CD4-positive, alpha-beta T cell (primary cell): ENCODE measurements at regions not wholly inside any gene's neighbourhood (a gene's known extent, or its start where the extent isn't known, plus 50 kb on each side); places are given as distances from the start of the nearest gene placed in this dataset.

ENCODE experiments used
- ATAC-seq: fragments of 200-7000 bp; cut with Tn5 transposase; one replicate; pipeline ENCODE4 v1.10.0; 2022; ENCODE audit warnings: mild to moderate bottlenecking; ENCODE audit not compliant: poor library complexity
- CTCF ChIA-PET: fragments of 350-600 bp; sonication (Branson Sonifier 250); formaldehyde crosslinking; loops from one replicate; lab custom pipeline; 2021; ENCODE audit warnings: antibody characterized with exemption, inconsistent platforms; lab: Charles Lee
- POLR2A ChIA-PET: fragments of 350-600 bp; sonication (Branson Sonifier 250); formaldehyde crosslinking; loops from one replicate; lab custom pipeline; 2021; ENCODE audit warnings: antibody characterized with exemption, inconsistent platforms; lab: Charles Lee
- DNase-seq, 14 experiments: peaks; one replicate each; pipeline ENCODE4 v3.0.0-alpha.2; 2013 to 2020; ENCODE audit warnings: mixed read lengths in 2 of 14
- H3K27ac ChIP-seq, 2 donors: one replicate each; pipeline versions ENCODE4 v1.5.1 to v1.7.0; 2013; ENCODE audit warnings: low read length in 2 of 2, low read depth in 1 of 2, mild to moderate bottlenecking in 1 of 2
- H3K27me3 ChIP-seq, 2 experiments: 1 replicate in 1 of 2; 2 replicates in 1 of 2; pipeline versions ENCODE4 v1.6.1 to v1.7.0; 2013; ENCODE audit warnings: low read length in 2 of 2, control low read depth in 1 of 2, mild to moderate bottlenecking in 1 of 2, moderate library complexity in 1 of 2; ENCODE audit not compliant: insufficient read depth in 2 of 2, control insufficient read depth in 1 of 2
- H3K36me3 ChIP-seq: one replicate; pipeline ENCODE4 v1.6.1; 2013; ENCODE audit warnings: low read length, control low read depth; ENCODE audit not compliant: insufficient read depth
- H3K4me1 ChIP-seq: one replicate; pipeline ENCODE4 v1.6.1; 2013; ENCODE audit warnings: low read length, control low read depth; ENCODE audit not compliant: insufficient read depth
- H3K4me3 ChIP-seq: one replicate; pipeline ENCODE4 v1.5.1; 2013; ENCODE audit warnings: mild to moderate bottlenecking, low read length, moderate library complexity
- H3K9me3 ChIP-seq, 2 experiments: 1 replicate in 1 of 2; 2 replicates in 1 of 2; pipeline versions ENCODE4 v1.6.1 to v1.7.0; 2013; ENCODE audit warnings: low read length in 2 of 2, mild to moderate bottlenecking in 2 of 2, control low read depth in 1 of 2, moderate library complexity in 1 of 2; ENCODE audit not compliant: control insufficient read depth in 1 of 2, insufficient read depth in 1 of 2
- H3K27ac Mint-ChIP-seq: one replicate; pipeline ENCODE4 v1.8.0; 2020; ENCODE audit warnings: mixed read lengths
- H3K27me3 Mint-ChIP-seq: one replicate; pipeline ENCODE4 v1.8.0; 2021; ENCODE audit warnings: mixed read lengths
- H3K36me3 Mint-ChIP-seq: one replicate; pipeline ENCODE4 v1.8.0; 2021; ENCODE audit warnings: low read depth, mixed read lengths
- H3K4me1 Mint-ChIP-seq: one replicate; pipeline ENCODE4 v1.8.0; 2021; ENCODE audit warnings: low read depth, mixed read lengths
- H3K4me3 Mint-ChIP-seq: one replicate; pipeline ENCODE4 v1.8.0; 2020; ENCODE audit warnings: mild to moderate bottlenecking, mixed read lengths
- H3K9me3 Mint-ChIP-seq: one replicate; pipeline ENCODE4 v1.8.0; 2020; ENCODE audit warnings: mixed read lengths
- CTCF ChIP-seq: fragments of 200-600 bp; IDR thresholded peaks from one replicate; pipeline ENCODE4 v1.8.0; 2022; ENCODE audit warnings: antibody characterized with exemption, mild to moderate bottlenecking
- intact Hi-C, 2 experiments: fragments of 100-400 bp; cut with DNase I in 1 of 2; cut with micrococcal nuclease in 1 of 2; formaldehyde crosslinking; loops; one replicate each; pipeline versions ENCODE4 v1.15.1 to v1.9.0; 2023 to 2025; cut with DNase I, micrococcal nuclease

GRCh38 chr2:844715-845114 is 105.9 kb upstream of the SNTG2 start:
- no peak overlapping the region for H3K27ac ChIP-seq
- Mint-ChIP-seq H3K4me3 (no peak overlapping the region), H3K4me1 (no peaks in the 10 kb centered on the region), H3K27ac (no peak overlapping the region), H3K9me3 (no peaks in the 10 kb centered on the region), H3K27me3 (peaks cover 14% of the 10 kb centered on the region), H3K36me3 (no peaks in the 10 kb centered on the region)
- H3K36me3 ChIP-seq, result no peaks in the 10 kb centered on the region
- no peaks in the 10 kb centered on the region for H3K4me1 ChIP-seq
- no peak overlapping the region for H3K4me3 ChIP-seq
- intact Hi-C loops, result no loop called here
- H3K9me3 ChIP-seq, result peaks cover 0 to 12% of the 10 kb centered on the region in 2 experiments
- CTCF ChIA-PET, result no interaction called here
- DNase-seq (no peak), ATAC-seq (no peak)
- no peaks in the 10 kb centered on the region for H3K27me3 ChIP-seq
- POLR2A ChIA-PET, result no interaction called here
- TF ChIP-seq CTCF, result no peak

GRCh38 chr2:842151-842803 is 108.4 kb upstream of the SNTG2 start:
- CTCF ChIA-PET, result no interaction called here
- Histone ChIP-seq H3K4me1 (no peaks in the 10 kb centered on the region), H3K27me3 (peaks cover 0 to under 1% of the 10 kb centered on the region in 2 experiments), H3K36me3 (no peaks in the 10 kb centered on the region), H3K27ac (no peak overlapping the region), H3K4me3 (no peak overlapping the region), H3K9me3 (peaks cover 0 to 9% of the 10 kb centered on the region in 2 experiments)
- Mint-ChIP-seq H3K27ac (no peak overlapping the region), H3K4me3 (no peak overlapping the region), H3K27me3 (peaks cover 34% of the 10 kb centered on the region), H3K4me1 (no peaks in the 10 kb centered on the region), H3K36me3 (no peaks in the 10 kb centered on the region), H3K9me3 (no peaks in the 10 kb centered on the region)
- POLR2A ChIA-PET, result no interaction called here
- TF ChIP-seq CTCF, result no peak
- DNase-seq (no peak), ATAC-seq (no peak)
- intact Hi-C loops, result no loop called here

- Histone ChIP-seq H3K4me3 (no peak overlapping the region), H3K27ac (no peak overlapping the region), H3K36me3 (no peaks in the 10 kb centered on the region), H3K27me3 (peaks cover 0 to 11% of the 10 kb centered on the region in 2 experiments), H3K4me1 (no peaks in the 10 kb centered on the region), H3K9me3 (peaks cover 0 to 4% of the 10 kb centered on the region in 2 experiments)
- no peaks in the 10 kb centered on the region for H3K36me3 Mint-ChIP-seq
- ChIA-PET POLR2A (no interaction called here), CTCF (no interaction called here)
- ATAC-seq, result no peak
- no peak for DNase-seq
- no peaks in the 10 kb centered on the region for H3K9me3 Mint-ChIP-seq
- no peak overlapping the region for H3K4me3 Mint-ChIP-seq
- H3K27me3 Mint-ChIP-seq, result peaks cover 34% of the 10 kb centered on the region
- H3K27ac Mint-ChIP-seq, result no peak overlapping the region
- intact Hi-C loops, result no loop called here
- no peaks in the 10 kb centered on the region for H3K4me1 Mint-ChIP-seq
- no peak for TF ChIP-seq CTCF
These were observed 109.6 kb upstream of the SNTG2 start for GRCh38 chr2:841036-841435.
